Choroid plexus epithelial cell (primary cell): ENCODE measurements at regions not wholly inside any gene's neighbourhood (a gene's known extent, or its start where the extent isn't known, plus 50 kb on each side); places are given as distances from the start of the nearest gene placed in this dataset.

Experiments
- DNase-seq: peaks from one replicate; pipeline ENCODE4 v3.0.0-alpha.2; 2010; ENCODE audit warnings: low read depth
- H3K4me3 ChIP-seq: 2 replicates; pipeline ENCODE4 v1.5.1; 2011; ENCODE audit warnings: low read depth, mild to moderate bottlenecking, control low read depth, low read length, moderate library complexity
- TF ChIP-seq, protein P1 (sequence below): conservative IDR thresholded peaks from 2 replicates; pipeline ENCODE4 v1.5.1; 2011; ENCODE audit warnings: low read depth, mild to moderate bottlenecking, control low read depth, inconsistent platforms, low read length, moderate library complexity

DNA sequence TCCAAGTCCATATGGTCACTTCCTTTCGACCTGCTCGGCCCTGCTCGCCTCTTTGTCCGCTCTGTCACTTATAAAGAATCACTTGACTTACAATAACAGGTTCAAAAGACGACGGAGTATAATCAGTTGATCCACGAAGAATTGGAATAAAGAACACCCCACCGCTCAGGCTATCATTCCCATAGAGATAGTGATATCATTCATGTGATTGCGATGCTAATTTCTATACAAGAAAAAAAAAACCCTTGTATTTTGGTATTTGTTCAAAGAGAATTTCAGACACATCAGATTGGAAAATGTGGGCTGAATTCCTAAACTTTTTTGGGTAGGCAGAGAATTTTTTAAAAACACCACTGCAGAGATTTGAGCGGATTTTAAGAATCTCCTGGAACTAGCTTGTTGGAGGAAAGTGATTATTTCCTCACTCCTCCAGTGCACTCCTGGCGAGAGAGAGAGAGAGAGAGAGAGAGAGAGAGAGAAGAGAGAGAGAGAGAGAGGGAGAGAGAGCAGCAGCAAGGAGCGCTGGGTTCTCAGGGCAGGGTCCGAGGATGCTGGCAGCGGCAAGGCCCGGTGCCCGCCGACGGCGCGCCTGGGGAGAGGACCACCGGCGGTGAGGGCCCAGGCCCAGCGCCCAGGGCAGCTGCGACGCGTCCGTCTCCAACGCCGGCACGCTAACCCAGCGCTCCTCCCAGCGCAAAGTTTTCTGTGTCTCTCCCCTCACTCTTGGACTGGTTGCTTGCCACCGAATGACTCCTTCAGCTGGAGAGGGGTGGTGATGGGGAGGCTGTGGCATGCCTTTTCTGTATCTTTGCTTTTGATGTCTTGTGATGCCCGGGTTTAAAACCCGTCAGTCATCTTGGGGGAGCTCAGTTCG is 149.0 kb upstream of the ZNF536 start:
- TF ChIP-seq, protein P1, sequence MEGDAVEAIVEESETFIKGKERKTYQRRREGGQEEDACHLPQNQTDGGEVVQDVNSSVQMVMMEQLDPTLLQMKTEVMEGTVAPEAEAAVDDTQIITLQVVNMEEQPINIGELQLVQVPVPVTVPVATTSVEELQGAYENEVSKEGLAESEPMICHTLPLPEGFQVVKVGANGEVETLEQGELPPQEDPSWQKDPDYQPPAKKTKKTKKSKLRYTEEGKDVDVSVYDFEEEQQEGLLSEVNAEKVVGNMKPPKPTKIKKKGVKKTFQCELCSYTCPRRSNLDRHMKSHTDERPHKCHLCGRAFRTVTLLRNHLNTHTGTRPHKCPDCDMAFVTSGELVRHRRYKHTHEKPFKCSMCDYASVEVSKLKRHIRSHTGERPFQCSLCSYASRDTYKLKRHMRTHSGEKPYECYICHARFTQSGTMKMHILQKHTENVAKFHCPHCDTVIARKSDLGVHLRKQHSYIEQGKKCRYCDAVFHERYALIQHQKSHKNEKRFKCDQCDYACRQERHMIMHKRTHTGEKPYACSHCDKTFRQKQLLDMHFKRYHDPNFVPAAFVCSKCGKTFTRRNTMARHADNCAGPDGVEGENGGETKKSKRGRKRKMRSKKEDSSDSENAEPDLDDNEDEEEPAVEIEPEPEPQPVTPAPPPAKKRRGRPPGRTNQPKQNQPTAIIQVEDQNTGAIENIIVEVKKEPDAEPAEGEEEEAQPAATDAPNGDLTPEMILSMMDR = no peak
- DNase-seq = no peak
- H3K4me3 ChIP-seq = no peak overlapping the region

DNA sequence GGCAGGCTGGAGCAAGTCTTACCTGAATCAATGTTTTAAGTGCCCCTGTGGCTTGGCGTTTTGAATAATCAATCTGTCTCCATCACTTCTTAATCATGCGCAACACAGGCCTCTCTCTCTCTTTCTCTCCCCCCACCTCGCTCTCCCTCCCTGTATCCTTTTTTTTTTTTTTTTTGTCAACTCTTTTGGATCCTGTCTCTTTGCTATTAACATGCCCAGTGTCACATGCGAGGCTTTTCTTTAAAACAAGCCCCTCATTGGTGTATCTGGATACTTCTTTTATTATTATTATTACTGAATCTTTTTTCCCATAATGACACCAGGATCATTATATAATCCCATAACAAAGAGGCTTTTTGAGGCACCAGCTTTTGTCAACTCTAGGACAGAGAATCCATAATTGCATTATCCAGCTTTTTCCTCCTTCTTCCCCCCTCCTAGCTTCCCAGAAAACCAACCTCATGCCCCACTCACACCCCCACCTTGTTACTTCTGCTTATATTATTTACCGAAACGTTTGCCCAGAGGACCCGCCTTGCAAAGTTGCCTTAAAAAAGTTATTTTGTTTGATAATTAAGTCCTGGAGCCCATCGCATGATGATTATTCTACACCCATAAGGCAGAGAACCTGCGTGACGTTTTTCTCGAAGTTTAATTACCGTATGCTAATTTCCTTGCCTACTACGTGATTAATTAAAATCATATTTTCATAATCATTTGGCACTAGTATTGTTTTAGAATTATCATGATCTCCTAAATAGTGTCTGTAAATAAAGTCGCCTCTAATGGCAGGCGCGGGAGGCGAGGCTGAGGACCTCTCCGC is 148.1 kb upstream of the ZNF536 start:
- DNase-seq = no peak
- TF ChIP-seq, protein P1 = no peak
- no peak overlapping the region for H3K4me3 ChIP-seq

DNA sequence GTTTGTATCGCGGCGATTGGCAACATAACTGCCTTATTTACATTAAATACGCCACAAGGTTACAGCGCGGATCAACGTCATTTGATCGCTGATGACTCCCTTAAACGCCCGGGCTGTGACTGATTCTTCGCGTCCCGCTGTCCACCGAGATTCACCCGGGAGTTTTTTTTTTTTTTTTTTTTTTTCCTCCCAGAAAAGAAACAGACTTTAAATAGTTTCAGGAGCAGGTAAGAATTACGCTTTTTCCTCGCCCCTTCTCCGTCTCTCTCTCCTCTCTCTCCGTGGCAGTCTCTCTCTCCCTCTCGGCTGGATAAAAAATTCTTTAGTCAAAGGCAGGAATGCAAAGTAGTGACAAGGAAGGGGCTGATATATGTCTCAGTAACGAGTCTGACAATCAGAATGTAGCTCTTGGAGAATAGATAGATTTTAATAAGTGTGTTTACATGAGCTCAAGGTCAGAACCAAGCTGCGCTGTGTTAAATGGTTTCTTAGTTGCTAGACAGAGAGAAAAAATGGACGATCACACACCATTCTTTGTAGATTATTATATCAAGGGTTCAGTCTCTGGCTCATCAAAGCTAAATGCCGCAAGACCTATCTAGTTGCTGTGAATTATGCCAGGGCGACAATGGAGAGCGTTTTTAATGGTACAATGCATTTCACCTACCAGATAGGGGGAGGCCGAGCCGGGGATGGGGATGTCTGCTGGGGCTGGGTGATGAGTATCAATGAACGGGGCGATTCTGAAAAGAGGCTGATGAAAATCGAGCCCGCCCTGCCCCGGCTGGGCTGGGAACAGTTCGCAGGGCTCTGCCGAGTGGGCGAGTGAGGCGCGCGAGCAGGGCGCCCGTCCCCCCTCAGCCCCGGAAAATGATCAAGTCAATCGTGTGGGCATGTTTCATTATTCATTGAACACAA is 147.2 kb upstream of the ZNF536 start:
- no peak overlapping the region for H3K4me3 ChIP-seq
- TF ChIP-seq, protein P1 = no peak
- no peak for DNase-seq

DNA sequence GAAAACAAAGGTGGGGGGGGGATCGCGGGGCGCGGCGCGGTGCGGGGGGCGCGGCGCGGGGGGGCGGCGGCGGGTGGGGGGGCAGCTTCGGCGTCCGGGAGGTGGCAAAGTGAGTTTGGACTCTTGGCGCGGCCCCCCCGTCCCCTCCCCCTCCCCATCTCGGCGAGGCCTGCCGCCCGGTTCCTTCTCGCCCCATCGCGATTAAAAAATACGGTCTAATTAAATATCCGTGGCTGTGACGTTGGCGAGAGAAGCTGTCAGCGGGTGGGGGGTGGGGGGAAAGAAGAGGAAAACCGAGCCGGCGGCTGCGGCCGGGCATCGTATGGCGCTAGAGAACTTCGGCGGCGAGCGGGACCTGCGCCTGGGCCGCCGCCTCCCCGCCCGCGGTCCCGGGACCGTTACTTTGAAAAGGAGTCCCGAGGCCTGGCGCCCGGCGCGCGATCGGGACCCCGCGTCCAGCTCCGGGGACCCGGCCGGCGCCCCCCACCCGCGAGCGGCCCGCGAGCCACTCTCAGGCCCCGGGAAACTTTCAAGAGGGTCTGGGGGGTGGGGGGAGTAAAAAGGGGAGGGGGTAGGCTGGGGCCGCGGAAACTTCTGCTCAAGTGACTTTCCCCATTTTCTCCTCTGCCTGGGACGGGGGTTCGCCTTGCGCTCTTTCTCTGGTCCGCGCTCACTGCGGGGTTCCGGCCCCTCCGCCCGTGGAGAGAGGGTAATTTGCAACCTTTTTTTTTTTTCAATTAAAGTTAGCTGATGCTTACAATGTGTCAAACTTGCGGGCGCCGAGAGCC is 146.3 kb upstream of the ZNF536 start:
- H3K4me3 ChIP-seq = no peak overlapping the region
- DNase-seq = no peak

DNA sequence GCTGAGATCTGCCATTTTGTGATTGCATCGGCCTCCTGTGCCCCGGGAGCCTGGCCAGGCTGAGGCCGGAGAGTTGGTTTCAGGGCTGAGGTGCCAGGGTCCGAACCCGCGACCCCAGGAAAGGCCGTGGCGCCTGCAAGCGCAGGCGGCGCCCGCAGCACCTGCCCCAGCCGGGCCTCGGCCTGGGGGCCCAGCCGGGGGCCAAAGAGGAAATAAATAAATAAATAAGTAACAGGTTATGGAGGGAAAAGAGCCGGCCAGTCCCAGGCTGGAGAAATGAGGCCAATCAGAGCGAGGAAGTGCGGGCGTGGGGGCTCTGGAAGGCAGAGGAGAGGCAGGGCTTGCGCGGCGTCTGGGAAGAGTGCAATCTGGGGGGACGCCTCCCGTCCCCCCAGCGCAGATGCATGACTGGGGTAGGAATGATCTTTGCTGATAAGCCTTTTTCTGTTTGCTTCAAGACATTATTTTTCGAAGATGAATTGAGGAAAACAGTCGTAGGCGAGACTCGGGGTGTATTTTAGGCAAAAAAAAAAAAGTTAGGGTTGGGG is 145.6 kb upstream of the ZNF536 start:
- TF ChIP-seq, protein P1 = no peak
- no peak for DNase-seq
- no peak overlapping the region for H3K4me3 ChIP-seq

More for the DNA sequence above, 146.3 kb upstream of the ZNF536 start:
- TF ChIP-seq, protein P1 = no peak
